NCI-H1417 treated with DMSO at 0.1 percent for 48 hours (cell line): ENCODE measurements at regions not wholly inside any gene's neighbourhood (a gene's known extent, or its start where the extent isn't known, plus 50 kb on each side); places are given as distances from the start of the nearest gene placed in this dataset.

Experiments
- DNase-seq: peaks from one replicate; lab custom pipeline; 2025; lab: John Stamatoyannopoulos, UW

GRCh38 chr22:22420580-22420979, 88.0 kb downstream of the ZNF280B start:
- no peak for DNase-seq

DNA sequence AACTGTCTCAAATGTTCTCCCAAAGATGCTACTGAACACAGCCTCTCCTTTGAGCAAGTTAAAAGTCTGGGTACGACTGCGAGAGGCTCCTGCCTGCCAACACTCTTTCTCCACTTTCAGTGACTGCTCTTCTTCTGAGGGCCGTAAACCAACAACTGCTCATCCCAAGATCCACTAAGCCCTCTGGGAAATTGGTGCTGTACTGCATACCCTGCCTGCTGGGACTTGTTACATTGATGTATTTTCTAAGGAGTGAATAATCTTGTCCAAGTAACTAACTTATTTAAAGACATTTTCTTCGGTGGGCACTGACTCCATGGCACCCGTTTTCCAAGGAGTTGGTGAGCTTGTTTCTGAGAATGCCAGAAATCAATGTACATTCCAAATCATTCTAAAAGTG, 87.2 kb downstream of the ZNF280B start:
- no peak for DNase-seq

DNA sequence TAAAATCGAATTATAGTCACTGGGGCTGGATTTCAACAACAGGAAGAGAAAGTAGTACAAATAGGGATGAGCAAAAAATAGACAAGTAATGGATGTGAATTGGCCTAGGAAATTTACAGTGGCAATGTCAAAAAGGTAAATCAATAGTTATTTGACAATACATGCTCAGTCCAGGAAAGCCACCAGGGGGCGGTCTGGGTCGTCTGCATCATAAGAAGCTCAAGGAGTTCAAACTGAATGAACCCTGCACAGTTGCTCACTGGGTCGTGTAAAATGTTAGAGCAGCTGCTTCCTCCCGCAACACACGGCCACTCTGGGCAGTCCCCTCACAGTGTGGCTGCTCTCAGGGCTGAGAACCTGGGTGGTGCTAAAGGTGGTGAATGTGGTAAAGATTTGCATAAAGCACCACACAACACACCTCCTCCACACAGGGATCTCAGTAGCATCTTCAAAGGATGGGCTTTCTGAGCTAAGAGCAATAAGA, 85.9 kb downstream of the ZNF280B start:
- DNase-seq = no peak

DNA sequence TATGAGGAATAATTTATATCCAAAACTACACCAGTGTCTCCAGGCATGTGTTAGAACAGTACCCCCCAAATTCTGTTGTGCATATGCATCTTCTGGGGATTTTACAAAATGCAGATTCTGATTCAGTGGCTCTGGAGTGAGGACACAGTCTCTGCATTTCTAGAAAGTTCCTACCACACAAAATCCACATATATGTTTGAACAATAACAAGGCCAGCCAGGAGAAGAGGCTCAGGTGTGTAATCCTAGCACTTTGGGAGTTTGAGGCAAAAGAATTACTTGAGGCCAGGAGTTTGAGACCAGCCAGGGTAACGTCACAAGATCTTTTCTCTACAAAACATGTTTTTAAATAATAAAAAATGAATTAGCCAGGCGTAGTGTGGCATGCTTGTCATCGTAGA, 84.9 kb downstream of the ZNF280B start:
- DNase-seq = no peak

- DNase-seq = no peak
Observed at GRCh38 chr22:22424210-22424800, 84.2 kb downstream of the ZNF280B start.

GRCh38 chr22:22424956-22425355, 83.6 kb downstream of the ZNF280B start:
- DNase-seq = no peak

DNA sequence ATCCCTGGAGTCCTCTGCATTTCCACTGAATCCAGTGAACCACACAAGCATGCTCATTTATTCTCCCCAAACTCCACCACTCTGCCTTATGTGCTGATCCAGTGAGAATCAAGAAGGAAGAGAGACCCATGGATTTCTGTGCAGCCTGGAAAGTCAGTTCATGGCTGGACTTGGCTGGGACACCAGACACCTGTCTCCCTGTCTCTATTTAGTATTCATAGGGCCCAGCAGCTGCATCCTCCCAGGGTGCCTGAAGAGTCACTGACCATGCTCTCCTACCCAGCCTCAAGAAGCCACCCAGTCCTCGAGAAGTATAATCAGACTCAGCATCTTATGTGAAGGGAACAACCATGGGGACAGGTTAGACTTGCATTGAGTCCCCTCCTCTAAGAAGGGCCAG, 83.2 kb downstream of the ZNF280B start:
- DNase-seq = no peak

DNA sequence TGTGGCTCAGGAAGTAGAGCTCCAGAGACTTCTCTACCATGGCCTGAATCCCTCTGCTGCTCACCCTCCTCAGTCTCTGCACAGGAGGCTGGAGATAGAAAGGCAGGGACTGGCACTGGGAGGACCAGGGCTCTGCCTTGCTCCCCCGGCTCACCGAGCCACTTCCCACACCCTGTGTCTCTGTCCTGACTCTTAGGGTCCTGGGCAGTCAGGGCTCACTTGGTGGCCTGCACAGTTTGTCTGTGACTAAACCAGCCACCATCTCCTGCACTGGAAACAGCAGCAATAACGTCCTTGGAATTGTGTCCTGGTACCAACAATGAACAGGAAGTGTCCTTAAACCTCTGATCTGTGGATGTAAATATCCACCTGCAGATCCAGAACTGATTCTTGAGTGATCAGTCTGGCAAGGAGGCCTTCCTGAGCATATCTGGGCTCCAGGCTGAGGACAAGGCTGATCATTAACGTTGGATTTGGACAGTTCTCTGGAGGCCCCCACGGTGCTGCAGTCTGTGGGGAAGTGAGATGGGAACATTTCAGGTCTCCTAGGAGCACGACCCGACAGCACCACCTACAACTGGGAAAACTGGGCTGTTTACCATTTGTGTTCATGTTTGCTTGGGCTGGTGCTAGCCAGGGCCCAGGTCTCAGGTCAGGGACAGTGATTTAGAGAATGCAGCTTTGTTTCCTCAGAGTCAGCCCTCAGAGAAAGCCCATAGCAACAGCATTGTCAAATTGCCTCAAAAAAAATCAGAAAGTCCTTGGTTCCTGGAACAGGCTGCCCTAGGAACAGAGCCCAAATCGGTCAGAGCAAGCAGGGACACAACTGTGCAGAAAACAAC, 82.5 kb downstream of the ZNF280B start:
- no peak for DNase-seq

DNA sequence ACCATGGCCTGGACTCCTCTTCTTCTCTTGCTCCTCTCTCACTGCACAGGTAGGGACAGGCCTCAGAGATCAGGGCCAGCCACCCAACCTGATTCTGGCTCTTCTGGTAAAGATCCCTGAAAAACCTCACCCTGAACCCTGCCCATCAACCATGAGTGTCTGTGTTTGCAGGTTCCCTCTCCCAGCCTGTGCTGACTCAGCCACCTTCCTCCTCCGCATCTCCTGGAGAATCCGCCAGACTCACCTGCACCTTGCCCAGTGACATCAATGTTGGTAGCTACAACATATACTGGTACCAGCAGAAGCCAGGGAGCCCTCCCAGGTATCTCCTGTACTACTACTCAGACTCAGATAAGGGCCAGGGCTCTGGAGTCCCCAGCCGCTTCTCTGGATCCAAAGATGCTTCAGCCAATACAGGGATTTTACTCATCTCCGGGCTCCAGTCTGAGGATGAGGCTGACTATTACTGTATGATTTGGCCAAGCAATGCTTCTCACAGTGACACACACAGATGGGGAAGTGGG, 80.9 kb downstream of the ZNF280B start:
- DNase-seq = no peak

- DNase-seq = no peak
Observed at GRCh38 chr22:22428222-22429098, 80.1 kb downstream of the ZNF280B start.

GRCh38 chr22:22429369-22430108, 79.0 kb downstream of the ZNF280B start:
- DNase-seq = no peak

- no peak for DNase-seq
Observed at GRCh38 chr22:22430111-22430820, 78.3 kb downstream of the ZNF280B start.

DNA sequence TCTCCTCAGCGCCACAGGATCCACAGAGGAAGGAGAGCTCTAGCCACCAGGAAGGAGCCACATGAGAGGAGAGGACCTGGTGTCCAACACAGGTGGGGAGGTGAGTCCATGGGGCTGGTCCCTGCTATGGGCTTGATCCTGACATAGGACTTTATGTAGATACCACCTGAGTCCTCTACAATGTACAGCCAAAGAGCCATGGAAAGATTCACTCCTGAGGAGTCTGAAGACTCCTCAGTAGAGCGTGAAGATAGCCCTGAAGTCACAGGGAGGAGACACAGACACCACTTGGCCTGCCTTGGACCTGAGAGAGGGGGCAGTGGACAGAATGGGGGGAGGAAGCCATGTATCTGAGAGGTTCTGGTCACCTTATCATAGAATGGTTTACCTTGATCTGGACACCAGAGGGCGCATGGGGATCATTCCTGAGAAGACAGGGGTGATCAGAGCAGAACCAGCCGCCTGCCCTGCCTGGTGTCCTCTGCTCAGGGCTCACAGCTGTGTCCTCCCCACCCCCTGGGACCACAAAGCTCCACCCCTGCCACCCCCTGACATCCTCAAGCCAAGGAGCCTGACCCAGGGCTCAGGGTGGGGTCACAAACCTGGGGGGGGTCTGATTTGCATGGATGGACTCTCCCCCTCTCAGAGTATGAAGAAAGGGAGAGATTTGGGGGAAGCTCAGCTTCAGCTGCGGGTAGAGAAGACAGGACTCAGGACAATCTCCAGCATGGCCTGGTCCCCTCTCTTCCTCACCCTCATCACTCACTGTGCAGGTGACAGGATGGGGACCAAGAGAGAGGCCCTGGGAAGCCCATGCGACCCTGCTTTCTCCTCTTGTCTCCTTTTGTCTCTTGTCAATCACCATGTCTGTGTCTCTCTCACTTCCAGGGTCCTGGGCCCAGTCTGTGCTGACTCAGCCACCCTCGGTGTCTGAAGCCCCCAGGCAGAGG, 77.0 kb downstream of the ZNF280B start:
- DNase-seq = no peak

GRCh38 chr22:22432479-22432878, 76.1 kb downstream of the ZNF280B start:
- no peak for DNase-seq

DNA sequence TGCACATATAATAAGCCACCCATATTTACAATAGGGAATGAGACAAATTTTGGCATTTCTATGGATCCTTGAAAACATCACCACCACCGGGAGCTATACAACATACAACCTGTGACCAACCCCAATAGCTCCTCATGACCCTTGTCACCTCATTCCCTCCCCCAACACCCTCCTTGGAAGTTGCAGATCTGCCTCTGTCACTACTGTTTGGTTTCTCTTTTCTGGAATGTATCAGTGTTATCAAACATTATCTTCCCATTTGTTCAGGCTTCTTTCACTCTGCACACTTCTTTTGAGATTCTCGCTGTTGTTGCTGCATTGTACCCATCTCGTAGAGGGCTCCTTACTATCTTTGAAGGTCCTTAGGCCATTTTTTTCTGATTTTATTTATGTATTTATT, 75.6 kb downstream of the ZNF280B start:
- DNase-seq = no peak

GRCh38 chr22:22433770-22434169, 74.8 kb downstream of the ZNF280B start:
- no peak for DNase-seq
